ENCODE measurements at regions not wholly inside any gene's neighbourhood (a gene's known extent, or its start where the extent isn't known, plus 50 kb on each side); places are given as distances from the start of the nearest gene placed in this dataset.
"Not testable (repeated sequence)": the region's sequence is repeated elsewhere in the genome, so short reads cannot be mapped to it uniquely, and the experiment has no call there.

GRCh38 chr21:5064581-5065142, 5456.7 kb upstream of the TPTE start:
- DNase-seq (ENCODE audit: extremely low read depth in 1 of 11, low read depth in 9 of 11, low spot score in 4 of 11): not testable (repeated sequence)

GRCh38 chr21:5065240-5066211, 5455.9 kb upstream of the TPTE start:
- DNase-seq (ENCODE audit: extremely low read depth in 1 of 11, low read depth in 9 of 11, low spot score in 4 of 11): not testable (repeated sequence)

GRCh38 chr21:5066682-5067251, 5454.6 kb upstream of the TPTE start:
- not testable (repeated sequence) for DNase-seq (ENCODE audit: extremely low read depth in 1 of 11, low read depth in 9 of 11, low spot score in 4 of 11)

GRCh38 chr21:5067326-5068048, 5453.9 kb upstream of the TPTE start:
- not testable (repeated sequence) for DNase-seq (ENCODE audit: extremely low read depth in 1 of 11, low read depth in 9 of 11, low spot score in 4 of 11)

GRCh38 chr21:5068649-5069048, 5452.7 kb upstream of the TPTE start:
- not testable (repeated sequence) for DNase-seq (ENCODE audit: extremely low read depth in 1 of 11, low read depth in 9 of 11, low spot score in 4 of 11)

- DNase-seq (ENCODE audit: extremely low read depth in 1 of 11, low read depth in 9 of 11, low spot score in 4 of 11): not testable (repeated sequence)
Measured at GRCh38 chr21:5071180-5071579, 5450.2 kb upstream of the TPTE start.

GRCh38 chr21:5076854-5077253, 5444.5 kb upstream of the TPTE start:
- not testable (repeated sequence) for DNase-seq (ENCODE audit: extremely low read depth in 1 of 11, low read depth in 9 of 11, low spot score in 4 of 11)

- not testable (repeated sequence) for DNase-seq (ENCODE audit: extremely low read depth in 1 of 11, low read depth in 9 of 11, low spot score in 4 of 11)
Measured at GRCh38 chr21:5079361-5079760, 5442.0 kb upstream of the TPTE start.

GRCh38 chr21:5080015-5080414, 5441.4 kb upstream of the TPTE start:
- not testable (repeated sequence) for DNase-seq (ENCODE audit: extremely low read depth in 1 of 11, low read depth in 9 of 11, low spot score in 4 of 11)

GRCh38 chr21:5084246-5084645, 5437.1 kb upstream of the TPTE start:
- not testable (repeated sequence) for DNase-seq (ENCODE audit: extremely low read depth in 1 of 11, low read depth in 9 of 11, low spot score in 4 of 11)

GRCh38 chr21:5085456-5085855, 5435.9 kb upstream of the TPTE start:
- not testable (repeated sequence) for DNase-seq (ENCODE audit: extremely low read depth in 1 of 11, low read depth in 9 of 11, low spot score in 4 of 11)

- DNase-seq (ENCODE audit: extremely low read depth in 1 of 11, low read depth in 9 of 11, low spot score in 4 of 11): not testable (repeated sequence)
Measured at GRCh38 chr21:5086416-5086815, 5435.0 kb upstream of the TPTE start.

GRCh38 chr21:5088820-5089219, 5432.6 kb upstream of the TPTE start:
- DNase-seq (ENCODE audit: extremely low read depth in 1 of 11, low read depth in 9 of 11, low spot score in 4 of 11): not testable (repeated sequence)

GRCh38 chr21:5089399-5090089, 5431.8 kb upstream of the TPTE start:
- not testable (repeated sequence) for DNase-seq (ENCODE audit: extremely low read depth in 1 of 11, low read depth in 9 of 11, low spot score in 4 of 11)

- DNase-seq (ENCODE audit: extremely low read depth in 1 of 11, low read depth in 9 of 11, low spot score in 4 of 11): not testable (repeated sequence)
Measured at GRCh38 chr21:5090132-5091079, 5431.0 kb upstream of the TPTE start.

- not testable (repeated sequence) for DNase-seq (ENCODE audit: extremely low read depth in 1 of 11, low read depth in 9 of 11, low spot score in 4 of 11)
Measured at GRCh38 chr21:5091274-5091673, 5430.1 kb upstream of the TPTE start.

- not testable (repeated sequence) for DNase-seq (ENCODE audit: extremely low read depth in 1 of 11, low read depth in 9 of 11, low spot score in 4 of 11)
Measured at GRCh38 chr21:5095628-5096027, 5425.8 kb upstream of the TPTE start.

Data from renal cortex interstitium (tissue), 11 donors.